ENCODE measurements at regions not wholly inside any gene's neighbourhood (a gene's known extent, or its start where the extent isn't known, plus 50 kb on each side); places are given as distances from the start of the nearest gene placed in this dataset.

GRCh38 chr4:59936566-59936965, 1263.6 kb upstream of the ADGRL3 start (continued):
- TF ChIP-seq STAT1 (IDR thresholded peaks at IDR 0.05; ENCODE audit: unreplicated experiment), result no peak
- no peak for TF ChIP-seq ZNF331 (CRISPR knock-in tag; IDR thresholded peaks at IDR 0.05; ENCODE audit: low read depth)

- no peaks in the 10 kb centered on the region for H3K4me1 ChIP-seq (ENCODE audit: insufficient read depth)
- H3K36me3 ChIP-seq (ENCODE audit: insufficient read depth), result no peaks in the 10 kb centered on the region
- no peaks in the 10 kb centered on the region for H3F3A ChIP-seq (replicated peaks; ENCODE audit: low read depth)
- no peak overlapping the region for H3K4me2 ChIP-seq
- no peak overlapping the region for H3K27ac ChIP-seq (ENCODE audit: low read depth)
- H3K4me3 Mint-ChIP-seq, result no peak overlapping the region
- no peak for ATAC-seq
- no peaks in the 10 kb centered on the region for H3K9me3 Mint-ChIP-seq
- no peak overlapping the region for H3K4me3 ChIP-seq
- H3K79me2 ChIP-seq (replicated peaks; ENCODE audit: insufficient read depth), result no peaks in the 10 kb centered on the region
- H3K27ac Mint-ChIP-seq, result no peak overlapping the region
- H3K9me2 ChIP-seq (ENCODE audit: insufficient read depth), result no peaks in the 10 kb centered on the region
- no peak for DNase-seq (ENCODE audit: low spot score)
- no peak overlapping the region for H2AFZ ChIP-seq
- H4K20me1 ChIP-seq (replicated peaks; ENCODE audit: insufficient read depth), result no peaks in the 10 kb centered on the region
- H3K36me3 Mint-ChIP-seq (ENCODE audit: low read depth), result no peaks in the 10 kb centered on the region
- no peaks in the 10 kb centered on the region for H3K4me1 Mint-ChIP-seq
- H3K27me3 Mint-ChIP-seq (ENCODE audit: insufficient read depth, low read depth, poor library complexity), result no peaks in the 10 kb centered on the region
- no peak for TF ChIP-seq CTCF (conservative IDR thresholded peaks at IDR 0.05; ENCODE audit: low read depth in 2 of 2)
- TF ChIP-seq ZNF331 (CRISPR knock-in tag; IDR thresholded peaks at IDR 0.05; ENCODE audit: low read depth), result no peak
- no peak for TF ChIP-seq CREB1 (CRISPR knock-in tag; IDR thresholded peaks at IDR 0.05; ENCODE audit: low read depth)
- no peak for TF ChIP-seq POLR2AphosphoS5 (IDR thresholded peaks at IDR 0.05; ENCODE audit: low read depth)
- TF ChIP-seq ETS1 (IDR thresholded peaks at IDR 0.05), result no peak
- no peak for TF ChIP-seq REST (IDR thresholded peaks at IDR 0.05; ENCODE audit: unreplicated experiment)
- TF ChIP-seq EZH2 (IDR thresholded peaks at IDR 0.05; ENCODE audit: low read depth, unreplicated experiment), result no peak
- TF ChIP-seq ZNF114 (CRISPR knock-in tag; IDR thresholded peaks at IDR 0.05), result no peak
- no peak for TF ChIP-seq STAT1 (IDR thresholded peaks at IDR 0.05; ENCODE audit: unreplicated experiment)
- no peak for TF ChIP-seq ZNF462 (CRISPR knock-in tag; IDR thresholded peaks at IDR 0.05)
- TF ChIP-seq JUNB (IDR thresholded peaks at IDR 0.05; ENCODE audit: unreplicated experiment), result no peak
- no peak for TF ChIP-seq NANOG (IDR thresholded peaks at IDR 0.05; ENCODE audit: borderline replicate concordance)
- no peak for TF ChIP-seq EZH2phosphoT487 (IDR thresholded peaks at IDR 0.05; ENCODE audit: unreplicated experiment)
- H3K27me3 ChIP-seq (ENCODE audit: insufficient read depth), result no peaks in the 10 kb centered on the region
Observed at GRCh38 chr4:59938166-59938565, 1262.0 kb upstream of the ADGRL3 start.
